Stimulated activated CD4-positive, alpha-beta T cell treated with anti-CD3 and anti-CD28 coated beads, Interleukin-4, amount 100 ng/mL, for 48 hours (primary cell): ENCODE measurements at regions not wholly inside any gene's neighbourhood (a gene's known extent, or its start where the extent isn't known, plus 50 kb on each side); places are given as distances from the start of the nearest gene placed in this dataset.

Source experiments
- DNase-seq, 2 donors: peaks; one replicate each; pipeline ENCODE4 v3.0.0-alpha.2; 2020; ENCODE audit warnings: low read depth in 2 of 2

DNA sequence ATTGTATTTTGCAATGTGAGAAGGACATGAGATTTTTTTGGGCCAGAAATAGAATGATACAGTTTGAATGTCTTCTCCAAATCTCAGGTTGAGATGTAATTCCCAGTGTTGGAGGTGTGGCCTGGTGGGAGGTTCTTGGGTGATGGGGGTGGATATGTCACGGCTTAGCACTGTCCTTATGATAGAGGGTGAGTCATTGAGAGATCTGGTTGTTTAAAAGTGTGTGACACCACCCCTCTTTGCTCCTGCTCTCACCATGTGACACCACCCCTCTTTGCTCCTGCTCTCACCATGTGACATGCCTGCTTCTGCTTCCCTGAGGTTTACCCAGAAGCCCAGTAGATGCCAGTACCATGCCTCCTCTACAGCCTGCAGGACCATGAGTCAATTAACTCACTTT, 1226.9 kb downstream of the PCDH7 start:
- no peak for DNase-seq

DNA sequence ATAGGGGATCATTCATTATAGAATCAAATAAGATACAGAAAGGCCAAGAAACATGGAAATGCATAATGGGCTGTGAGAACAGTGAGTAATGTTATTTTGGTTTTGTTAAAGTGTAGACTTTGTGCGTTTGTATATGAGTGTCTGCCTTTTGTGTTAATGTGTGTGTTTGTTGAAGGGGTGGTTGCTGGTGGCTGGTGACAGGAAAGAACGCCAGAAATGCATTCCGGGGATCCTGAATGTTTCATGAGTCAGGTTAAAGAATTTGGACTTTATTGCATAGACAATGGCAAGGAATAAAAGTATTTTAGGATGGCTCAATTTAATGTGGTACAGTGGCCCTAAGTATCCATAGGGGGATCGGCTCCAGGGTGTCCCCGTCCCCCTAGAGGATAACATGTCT, 1228.9 kb downstream of the PCDH7 start:
- no peak for DNase-seq

DNA sequence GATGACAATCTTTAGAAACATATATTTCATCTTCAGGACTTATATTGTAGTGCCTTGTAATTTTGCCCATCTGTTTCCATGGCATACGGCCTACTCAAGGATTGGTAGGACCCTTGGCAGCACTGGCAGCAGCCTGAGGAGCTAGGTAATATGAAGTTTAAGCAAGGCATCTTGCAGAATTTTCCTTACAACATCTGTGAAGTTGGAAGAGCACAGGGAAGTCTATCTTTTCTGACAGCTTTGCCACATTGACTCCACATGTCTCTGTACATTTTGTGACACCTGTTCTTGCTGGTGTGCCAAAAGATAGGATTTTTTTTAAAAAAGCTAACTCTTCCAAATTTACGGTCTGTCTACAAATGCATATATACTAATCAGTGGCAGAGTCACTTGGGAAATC, 1235.2 kb downstream of the PCDH7 start:
- DNase-seq, result no peak

DNA sequence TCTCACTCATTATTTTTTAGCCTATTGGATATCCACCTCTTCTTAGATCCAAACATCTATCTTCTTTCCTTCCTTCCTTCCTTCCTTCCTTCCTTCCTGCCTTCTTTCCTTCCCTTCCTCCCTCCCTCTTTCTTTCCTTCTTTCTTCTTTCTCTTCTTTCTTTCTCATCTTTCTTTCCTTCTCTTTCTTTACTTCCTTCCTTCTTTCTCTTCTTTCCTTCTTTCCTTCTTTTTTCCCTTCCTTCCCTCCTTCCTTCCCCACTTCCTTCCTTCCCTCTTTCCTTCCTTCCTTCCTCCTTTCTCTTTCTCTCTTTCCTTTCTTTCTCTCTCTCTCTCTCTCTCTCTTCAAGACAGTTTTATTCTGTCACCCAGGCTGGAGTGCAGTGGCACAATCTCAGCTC, 1239.8 kb downstream of the PCDH7 start:
- DNase-seq, result no peak

DNA sequence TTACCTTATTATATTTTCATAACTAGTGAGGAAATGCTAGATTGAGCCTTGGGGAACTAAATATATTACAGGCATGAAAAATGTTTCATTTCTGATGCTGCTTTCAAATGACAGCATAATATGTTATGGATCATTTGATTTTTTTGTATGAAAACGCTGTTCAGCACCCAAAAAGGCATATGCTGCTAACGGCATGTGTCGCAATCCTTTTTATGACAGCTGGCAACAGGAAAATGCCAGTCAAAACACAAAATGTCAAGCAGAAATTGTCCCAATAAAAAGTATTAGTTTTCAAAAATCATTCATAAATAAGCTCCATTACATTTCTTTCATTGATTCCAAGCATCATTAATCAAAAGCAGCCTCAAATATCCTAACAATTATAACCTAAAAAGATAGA, 1244.5 kb downstream of the PCDH7 start:
- DNase-seq, result no peak

DNA sequence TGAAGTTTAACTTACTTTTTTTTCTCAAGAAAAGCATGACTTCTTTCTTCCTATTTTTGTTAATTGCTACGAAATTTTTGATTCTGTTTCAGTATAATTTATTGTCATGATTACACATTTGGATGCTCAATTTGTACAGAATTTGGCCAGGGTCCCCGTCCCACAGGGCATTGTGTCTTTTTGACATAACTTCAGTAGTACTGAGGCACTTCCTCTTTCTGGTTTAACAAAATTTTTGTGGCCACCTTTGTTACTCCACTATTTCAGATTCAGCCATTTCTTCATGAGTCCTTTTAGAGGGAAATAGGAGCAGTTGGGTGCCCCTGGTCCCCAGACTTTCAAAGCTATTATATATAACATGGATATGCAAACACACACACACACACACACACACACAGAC, 1248.7 kb downstream of the PCDH7 start:
- DNase-seq, result no peak

DNA sequence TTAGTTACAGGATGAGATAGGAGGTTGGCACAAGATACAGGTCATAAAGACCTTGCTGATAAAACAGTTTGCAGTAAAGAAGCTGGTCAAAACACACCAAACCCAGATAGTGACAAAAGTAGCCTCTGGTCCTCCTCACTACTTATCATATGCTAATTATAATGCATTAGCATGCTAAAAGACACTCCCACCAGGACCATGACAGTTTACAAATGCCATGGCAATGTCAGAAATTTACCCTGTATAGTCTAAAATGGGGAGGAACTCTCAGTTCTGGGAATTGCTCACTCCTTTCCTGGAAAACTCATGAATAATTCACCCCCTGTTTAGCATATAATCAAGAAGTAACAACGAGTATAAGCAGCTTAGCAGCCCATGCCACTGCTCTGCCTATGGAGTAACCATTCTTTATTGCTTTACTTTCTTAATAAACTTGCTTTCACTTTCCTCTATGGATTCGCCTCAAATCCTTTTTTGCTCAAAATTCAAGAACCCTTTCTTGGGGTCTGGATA, 1254.4 kb downstream of the PCDH7 start:
- no peak for DNase-seq

DNA sequence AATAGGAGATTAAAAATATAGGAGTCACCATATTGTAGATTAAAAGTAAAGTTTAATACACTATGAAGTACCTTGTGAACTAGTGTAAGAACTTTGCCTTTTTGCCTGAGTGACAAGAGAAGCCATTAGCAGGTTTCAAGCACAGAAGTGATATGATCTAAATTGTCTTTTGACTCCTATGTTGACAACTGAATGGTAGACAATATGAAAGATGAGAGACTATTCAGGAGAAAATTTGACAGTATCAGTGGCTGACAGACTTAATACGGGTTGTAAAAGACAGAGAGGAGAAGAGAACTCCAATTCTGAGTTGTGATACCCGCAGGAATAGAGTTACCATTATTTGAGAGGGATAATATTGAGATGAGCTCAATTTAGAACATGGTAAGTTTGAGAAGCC, 1259.8 kb downstream of the PCDH7 start:
- DNase-seq, result no peak

DNA sequence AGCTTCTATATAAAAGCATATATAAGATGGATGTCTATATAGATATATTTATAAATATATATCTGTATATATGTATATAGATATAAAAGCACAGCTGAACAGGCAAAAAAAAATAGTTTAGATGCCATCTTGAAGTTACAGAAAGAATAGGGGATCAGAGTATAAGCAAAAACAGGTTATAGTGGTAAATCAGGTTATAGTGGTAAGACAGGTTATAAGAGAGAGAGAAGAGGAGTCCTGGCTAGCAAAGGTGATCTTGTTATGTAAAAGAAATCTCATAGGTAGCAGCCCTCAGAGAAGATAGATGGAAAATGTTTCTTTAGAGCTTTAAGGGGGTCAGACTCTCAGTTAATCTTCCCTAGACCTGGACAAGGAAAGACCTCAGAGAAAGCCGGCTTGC, 1263.1 kb downstream of the PCDH7 start:
- DNase-seq, result no peak

DNA sequence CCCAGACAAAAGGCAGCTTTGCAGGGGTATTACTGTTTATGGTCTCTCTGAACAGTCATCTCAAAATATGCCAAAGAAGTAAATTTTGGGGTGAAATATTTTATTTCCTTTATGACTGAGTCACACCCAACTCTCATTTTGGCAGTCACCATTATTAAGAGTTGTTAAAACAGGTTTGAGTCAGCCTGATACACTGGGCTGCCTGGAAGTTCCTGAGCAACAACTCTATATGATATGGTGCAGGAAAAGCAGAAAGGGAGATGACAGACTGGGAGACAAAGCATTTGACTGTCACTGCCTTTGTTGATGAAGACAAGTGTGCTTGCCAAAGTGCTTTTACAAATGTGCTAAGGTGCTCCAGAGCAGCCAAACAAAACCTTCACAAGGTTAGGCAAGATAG, 1263.5 kb downstream of the PCDH7 start:
- no peak for DNase-seq

DNA sequence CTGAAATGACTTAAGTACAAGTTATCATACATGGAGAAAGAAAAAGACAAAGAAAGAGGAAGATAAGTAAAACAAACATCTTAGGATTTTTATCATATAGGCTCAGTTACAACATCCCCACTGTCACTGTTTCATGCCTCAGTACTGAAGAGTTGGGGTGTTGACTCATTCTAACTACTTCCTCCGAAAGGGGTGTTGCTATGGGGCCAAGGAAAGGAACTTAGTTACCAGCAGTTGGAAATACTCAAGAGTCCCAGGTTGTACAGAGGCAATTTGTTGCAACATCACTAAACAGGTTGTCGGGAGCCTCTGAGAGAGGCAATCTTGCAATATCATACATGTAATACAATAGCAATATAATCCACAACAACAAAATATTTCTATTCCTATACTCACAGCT, 1264.7 kb downstream of the PCDH7 start:
- DNase-seq, result no peak

DNA sequence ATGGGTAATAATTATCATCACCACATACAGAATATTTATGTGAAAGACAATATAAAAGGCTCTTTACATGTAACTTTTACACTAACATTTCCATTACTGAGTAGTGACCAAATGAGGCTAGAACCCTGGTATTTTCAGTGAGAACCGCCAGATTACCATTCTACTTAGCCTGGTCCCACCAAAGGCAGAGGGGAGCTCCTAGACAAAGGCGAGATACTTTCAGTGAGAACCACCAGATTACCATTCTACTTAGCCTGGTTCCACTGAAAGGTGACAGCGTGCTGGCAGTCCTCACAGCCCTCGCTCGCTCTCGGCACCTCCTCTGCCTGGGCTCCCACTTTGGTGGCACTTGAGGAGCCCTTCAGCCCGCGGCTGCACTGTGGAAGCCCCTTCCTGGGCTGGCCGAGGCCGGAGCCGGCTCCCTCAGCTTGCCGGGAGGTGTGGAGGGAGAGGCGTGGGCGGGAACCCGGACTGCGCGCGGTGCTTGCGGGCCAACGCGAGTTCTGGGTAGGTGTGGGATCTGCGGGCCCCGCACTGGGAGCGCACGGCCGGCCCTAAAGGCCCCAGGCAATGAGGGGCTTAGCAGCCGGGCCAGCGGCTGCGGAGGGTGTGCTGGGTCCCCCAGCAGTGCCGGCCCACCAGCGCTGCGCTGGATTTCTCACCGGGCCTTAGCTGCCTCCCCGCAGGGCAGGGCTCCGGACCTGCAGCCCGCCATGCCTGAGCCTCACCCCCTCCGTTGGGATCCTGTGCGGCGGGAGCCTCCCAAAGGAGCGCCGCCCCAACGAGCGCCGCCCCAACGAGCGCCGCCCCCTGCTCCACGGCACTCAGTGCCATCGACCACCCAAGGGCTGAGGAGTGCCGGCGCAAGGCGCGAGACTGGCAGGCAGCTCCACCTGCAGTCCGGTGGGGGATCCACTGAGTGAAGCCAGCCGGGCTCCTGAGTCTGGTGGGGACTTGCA, 1276.1 kb downstream of the PCDH7 start:
- DNase-seq, result no peak

DNA sequence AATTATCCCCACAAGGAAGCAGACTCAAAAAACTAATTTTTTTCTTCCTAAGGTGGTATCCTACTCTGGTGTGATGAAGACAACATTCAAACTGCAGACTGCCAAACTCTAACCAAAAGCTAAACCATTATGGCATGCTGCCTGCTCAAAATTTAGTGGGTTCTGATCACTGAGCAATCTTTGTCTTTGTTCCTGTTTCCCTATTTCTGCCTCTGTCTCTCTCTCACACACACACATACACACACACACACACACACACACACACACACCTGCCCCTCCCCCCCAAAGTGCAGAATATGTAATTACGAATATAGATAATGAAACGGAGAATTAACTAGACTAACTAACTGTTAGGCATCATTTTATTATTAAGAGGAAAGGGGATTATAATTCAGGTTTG, 1278.6 kb downstream of the PCDH7 start:
- DNase-seq, result no peak

DNA sequence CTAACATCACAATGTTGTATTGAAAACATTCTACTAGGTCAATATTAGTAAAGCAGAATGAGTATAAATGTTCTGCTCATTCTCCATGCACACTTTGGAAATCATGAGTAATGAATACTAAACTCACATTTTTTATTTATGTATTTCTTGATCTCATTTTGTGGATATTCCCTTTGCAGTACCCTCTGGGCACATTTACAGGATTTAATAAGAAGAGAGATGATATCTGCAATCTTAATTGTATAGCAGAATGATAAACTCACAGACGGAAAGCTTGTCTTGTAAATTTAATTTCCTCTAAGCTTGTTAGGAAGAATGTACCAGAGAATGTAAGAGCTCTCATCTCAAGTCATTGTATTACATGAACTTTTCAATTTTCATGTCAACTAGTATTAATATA, 1279.7 kb downstream of the PCDH7 start:
- DNase-seq, result no peak

DNA sequence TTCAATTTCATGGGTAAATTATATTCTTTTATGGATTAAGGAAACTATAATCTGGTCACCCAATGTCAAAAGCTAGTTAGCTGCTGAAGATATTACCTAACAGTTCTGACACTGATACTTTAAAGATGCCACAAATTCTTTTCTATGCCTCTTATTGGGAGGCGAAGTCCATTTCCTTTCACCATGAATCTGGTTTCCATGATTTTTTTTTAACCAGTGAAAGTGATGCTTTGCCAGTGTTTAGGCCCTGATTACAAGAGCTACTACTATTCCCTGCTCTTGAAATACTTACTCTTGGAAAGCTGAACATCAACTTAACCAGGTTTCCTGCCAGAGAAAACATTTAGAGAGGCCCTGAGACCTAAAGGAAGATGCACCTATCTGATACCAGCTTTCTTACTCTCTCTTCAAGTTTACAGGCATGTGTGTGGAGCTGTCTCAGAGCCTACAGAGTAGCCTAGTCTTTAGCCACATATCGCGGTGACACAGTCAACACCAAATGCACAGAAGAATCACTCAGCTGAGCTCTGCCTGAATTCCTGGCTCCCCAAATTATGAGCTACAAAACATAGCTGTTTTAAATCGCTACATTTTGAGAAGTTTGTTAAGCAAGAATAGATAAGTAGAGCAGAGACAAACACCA, 1280.8 kb downstream of the PCDH7 start:
- DNase-seq, result no peak

DNA sequence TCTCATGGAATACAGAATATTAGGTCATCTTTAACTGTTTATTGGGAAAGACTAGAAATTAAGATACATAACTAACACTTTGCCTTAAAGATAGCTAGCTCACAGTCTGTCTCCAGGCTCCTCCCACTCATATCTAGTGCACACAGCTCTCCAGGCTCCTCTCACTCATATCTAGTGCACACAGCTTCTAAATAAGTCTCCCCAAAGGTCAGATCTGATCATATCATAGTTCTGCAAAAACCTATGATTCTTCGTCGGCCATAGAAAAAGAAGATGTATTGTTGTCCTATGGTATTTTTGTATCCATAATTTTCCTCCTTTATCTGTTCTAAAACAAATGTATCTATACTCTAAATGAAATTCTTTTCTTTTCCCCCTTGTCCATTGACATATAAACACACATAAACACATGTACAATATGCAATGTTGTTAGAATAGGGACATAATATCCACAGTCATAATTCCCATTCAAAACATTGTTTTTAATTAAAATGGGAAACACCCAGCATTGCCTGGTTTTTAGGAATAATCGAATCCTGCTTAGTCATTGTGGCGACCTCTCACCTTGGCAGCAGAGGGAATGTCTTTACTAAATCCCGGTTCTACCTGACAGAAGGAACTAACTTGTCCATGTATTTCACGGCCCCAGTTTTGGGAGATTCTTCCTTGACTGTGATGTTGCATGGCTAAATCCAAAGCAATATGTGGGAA, 1282.0 kb downstream of the PCDH7 start:
- DNase-seq, result no peak

DNA sequence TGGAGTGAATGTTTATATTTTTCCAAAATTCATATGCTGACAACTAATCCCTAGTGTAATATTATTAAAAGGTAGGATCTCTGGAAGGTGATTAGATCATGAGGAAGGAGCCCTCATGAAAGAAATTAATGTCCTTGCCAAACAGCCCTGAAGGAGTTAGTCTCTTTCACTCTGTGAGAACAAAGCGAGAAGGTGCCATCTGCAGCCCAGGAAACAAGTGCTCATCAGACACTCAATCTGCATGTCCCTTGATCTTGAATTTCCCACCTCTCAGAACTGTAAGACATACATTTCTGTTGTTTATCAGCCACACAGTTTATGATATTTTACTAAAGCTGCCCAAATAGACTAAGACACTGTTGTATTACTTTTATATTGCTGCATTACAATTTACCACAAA, 1283.4 kb downstream of the PCDH7 start:
- no peak for DNase-seq

DNA sequence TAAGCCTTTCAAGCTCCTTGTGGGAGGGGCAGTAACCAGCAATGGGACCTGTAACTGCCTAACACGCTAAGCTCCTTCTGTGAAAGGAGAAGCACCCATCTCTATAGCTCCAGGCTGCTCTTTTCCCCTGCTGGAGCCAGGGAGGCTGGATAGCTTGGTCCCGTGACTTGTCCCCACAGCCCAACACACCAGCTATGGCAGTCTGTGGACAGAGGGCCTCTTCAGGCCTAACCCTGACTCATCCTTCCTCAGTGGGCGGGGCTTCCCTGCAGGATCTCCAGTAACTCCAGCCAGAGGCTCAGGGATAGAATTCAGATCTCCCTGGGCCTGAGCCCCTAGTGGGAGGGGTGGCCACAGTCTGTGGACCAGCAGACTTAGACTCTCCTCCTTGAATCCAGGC, 1290.1 kb downstream of the PCDH7 start:
- no peak for DNase-seq

DNA sequence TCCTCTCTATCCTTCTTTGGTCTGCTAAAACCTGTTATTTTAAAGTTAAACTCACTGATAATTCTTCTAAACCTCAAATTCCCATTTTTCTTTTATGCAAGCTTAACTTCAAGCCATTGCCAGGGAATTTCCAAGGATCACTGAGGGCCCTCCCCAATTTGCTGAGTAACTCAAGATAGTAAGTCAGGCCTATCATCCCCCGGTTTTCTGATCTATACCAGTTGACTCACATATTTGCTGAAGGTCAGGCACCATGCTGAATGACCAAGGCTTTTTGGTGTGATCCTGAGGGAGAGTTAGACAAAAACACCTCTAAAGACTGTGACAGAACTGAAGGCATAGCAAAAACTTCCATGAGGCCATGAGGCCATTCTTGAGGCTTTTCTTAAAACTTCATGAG, 1301.9 kb downstream of the PCDH7 start:
- DNase-seq, result no peak

DNA sequence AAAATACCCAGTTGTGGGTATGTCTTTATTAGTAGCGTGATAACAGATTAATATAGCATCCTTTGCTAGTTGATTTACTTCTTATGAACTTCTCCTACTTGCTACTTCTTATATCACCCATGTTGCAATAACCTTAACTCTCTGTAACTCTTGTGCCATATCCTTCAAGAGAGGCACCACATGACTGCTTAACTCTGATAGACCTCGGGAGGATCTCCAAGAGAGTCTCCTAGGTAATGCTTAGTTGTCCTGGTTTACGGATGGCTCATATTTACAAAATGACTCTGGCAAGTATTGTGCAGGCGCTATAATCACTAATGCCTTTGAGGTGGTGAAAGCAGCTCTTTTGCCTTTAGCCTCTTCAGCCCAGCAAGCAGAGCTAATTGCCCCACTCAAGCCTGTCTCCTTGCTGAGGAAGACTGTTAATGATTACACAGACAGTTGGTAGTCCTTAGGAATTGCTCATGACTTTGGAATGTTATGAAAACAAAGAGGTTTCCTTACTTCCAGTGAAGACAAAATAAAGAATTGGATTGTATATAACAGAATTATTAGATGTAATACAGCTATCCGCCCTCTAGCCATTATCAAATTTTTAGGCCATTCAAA, 1305.8 kb downstream of the PCDH7 start:
- DNase-seq, result no peak

DNA sequence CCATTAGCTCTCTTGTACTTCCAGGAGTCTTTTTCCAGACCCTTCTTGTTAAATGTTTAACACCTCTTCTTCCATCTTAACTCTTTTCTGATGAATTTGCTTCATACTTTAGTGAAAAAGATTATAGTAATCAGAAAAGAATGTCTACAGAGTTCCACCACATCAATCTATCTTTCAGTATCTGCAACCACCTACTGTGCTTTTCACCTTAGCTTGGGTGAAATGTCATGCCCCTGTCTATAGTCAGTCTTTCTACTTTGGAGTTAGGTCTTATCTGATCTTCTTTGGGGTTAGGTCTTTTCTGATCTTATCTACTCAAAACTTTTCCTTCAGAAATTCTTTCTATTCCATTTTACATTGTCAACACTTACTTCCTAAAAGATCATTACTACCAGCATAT, 1310.2 kb downstream of the PCDH7 start:
- no peak for DNase-seq

DNA sequence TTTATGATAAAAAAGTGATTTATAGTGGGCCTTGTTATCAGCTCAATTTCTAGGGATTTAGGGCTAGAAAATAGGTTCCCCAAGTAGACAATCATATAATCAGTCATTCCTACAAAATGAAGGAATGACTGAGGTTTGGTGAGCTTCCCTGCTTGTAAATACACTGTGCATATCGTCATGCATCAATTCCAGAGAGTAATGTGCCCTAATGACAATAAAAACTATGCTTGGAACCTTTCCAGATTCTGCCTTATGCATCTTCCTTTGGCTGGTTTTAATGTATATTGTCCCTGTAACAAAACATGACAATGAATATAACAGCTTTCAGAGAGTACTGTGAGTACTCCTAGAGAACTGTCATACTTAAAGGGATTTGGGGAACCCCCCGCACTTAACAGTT, 1310.9 kb downstream of the PCDH7 start:
- no peak for DNase-seq
